ENCODE measurements at regions not wholly inside any gene's neighbourhood (a gene's known extent, or its start where the extent isn't known, plus 50 kb on each side); places are given as distances from the start of the nearest gene placed in this dataset.
A peak's percentile ranks its signal among the peaks of the same experiment; 100 is the strongest.

- H3K36me3 ChIP-seq (ENCODE audit: low read depth) = no peaks in the 10 kb centered on the region
- no peaks in the 10 kb centered on the region for H3K79me2 ChIP-seq (ENCODE audit: insufficient read depth)
- no peak overlapping the region for H3K4me2 ChIP-seq (ENCODE audit: unreplicated experiment)
- H3K27me3 ChIP-seq (replicated peaks; ENCODE audit: insufficient read depth) = no peaks in the 10 kb centered on the region
- TF ChIP-seq EZH2phosphoT487 (IDR thresholded peaks at IDR 0.05; ENCODE audit: insufficient read depth, low read depth) = no peak
- no peak for TF ChIP-seq EZH2 (IDR thresholded peaks at IDR 0.05; ENCODE audit: insufficient read depth, poor library complexity, severe bottlenecking)
- H3K9ac ChIP-seq = no peak overlapping the region
- H2AFZ ChIP-seq = no peak overlapping the region
- H3F3A ChIP-seq (ENCODE audit: insufficient read depth) = no peaks in the 10 kb centered on the region
- WGBS, 2 experiments (ENCODE audit: low coverage in 1 of 2, low lambda C conversion rate in 2 of 2, missing lambda C conversion rate in 2 of 2) = 92 to 97% methylated on average over 4 of the region's 4 CpGs
- no peak overlapping the region for H3K4me3 ChIP-seq
- in situ Hi-C loops (cut with MboI) = no loop called here
- no peaks in the 10 kb centered on the region for H3K9me3 ChIP-seq (ENCODE audit: low read depth)
- H3K4me1 ChIP-seq (ENCODE audit: insufficient read depth) = no peaks in the 10 kb centered on the region
- no peaks in the 10 kb centered on the region for H3K9me2 ChIP-seq (ENCODE audit: insufficient read depth)
- no peaks in the 10 kb centered on the region for H4K20me1 ChIP-seq (ENCODE audit: insufficient read depth)
- DNase-seq = no peak
- no peak overlapping the region for H3K27ac ChIP-seq
Observed at GRCh38 chr2:85956646-85957039, 67.9 kb upstream of the ST3GAL5 start.

- H3K9me2 ChIP-seq (ENCODE audit: insufficient read depth) = no peaks in the 10 kb centered on the region
- H3K27ac ChIP-seq = no peak overlapping the region
- H3K36me3 ChIP-seq (ENCODE audit: low read depth) = no peaks in the 10 kb centered on the region
- H2AFZ ChIP-seq = no peak overlapping the region
- H3K4me3 ChIP-seq = no peak overlapping the region
- H3K79me2 ChIP-seq (ENCODE audit: insufficient read depth) = no peaks in the 10 kb centered on the region
- H3K9me3 ChIP-seq (ENCODE audit: low read depth) = no peaks in the 10 kb centered on the region
- TF ChIP-seq EZH2 (IDR thresholded peaks at IDR 0.05; ENCODE audit: insufficient read depth, poor library complexity, severe bottlenecking) (no peak), EZH2phosphoT487 (IDR thresholded peaks at IDR 0.05; ENCODE audit: insufficient read depth, low read depth) (no peak)
- no peak for DNase-seq
- WGBS, 2 experiments (ENCODE audit: low coverage in 1 of 2, low lambda C conversion rate in 2 of 2, missing lambda C conversion rate in 2 of 2) = 83 to 85% methylated on average over 10 of the region's 10 CpGs
- in situ Hi-C loops (cut with MboI) = no loop called here
- H3K4me1 ChIP-seq (ENCODE audit: insufficient read depth) = no peaks in the 10 kb centered on the region
- no peaks in the 10 kb centered on the region for H3F3A ChIP-seq (ENCODE audit: insufficient read depth)
- H3K9ac ChIP-seq = no peak overlapping the region
- H3K4me2 ChIP-seq (ENCODE audit: unreplicated experiment) = no peak overlapping the region
- no peaks in the 10 kb centered on the region for H3K27me3 ChIP-seq (replicated peaks; ENCODE audit: insufficient read depth)
- no peaks in the 10 kb centered on the region for H4K20me1 ChIP-seq (ENCODE audit: insufficient read depth)
Observed at GRCh38 chr2:85954590-85955458, 66.0 kb upstream of the ST3GAL5 start.

- H2AFZ ChIP-seq = no peak overlapping the region
- no peak overlapping the region for H3K27ac ChIP-seq
- in situ Hi-C loops (cut with MboI) = no loop called here
- no peaks in the 10 kb centered on the region for H3K9me3 ChIP-seq (ENCODE audit: low read depth)
- TF ChIP-seq EZH2 (IDR thresholded peaks at IDR 0.05; ENCODE audit: insufficient read depth, poor library complexity, severe bottlenecking) = no peak
- no peak for TF ChIP-seq EZH2phosphoT487 (IDR thresholded peaks at IDR 0.05; ENCODE audit: insufficient read depth, low read depth)
- no peaks in the 10 kb centered on the region for H4K20me1 ChIP-seq (ENCODE audit: insufficient read depth)
- no peaks in the 10 kb centered on the region for H3K9me2 ChIP-seq (ENCODE audit: insufficient read depth)
- 77 to 81% methylated on average over 4 of the region's 4 CpGs for WGBS, 2 experiments (ENCODE audit: low coverage in 1 of 2, low lambda C conversion rate in 2 of 2, missing lambda C conversion rate in 2 of 2)
- H3K79me2 ChIP-seq (ENCODE audit: insufficient read depth) = no peaks in the 10 kb centered on the region
- H3K27me3 ChIP-seq (replicated peaks; ENCODE audit: insufficient read depth) = no peaks in the 10 kb centered on the region
- H3F3A ChIP-seq (ENCODE audit: insufficient read depth) = no peaks in the 10 kb centered on the region
- no peak overlapping the region for H3K9ac ChIP-seq
- no peaks in the 10 kb centered on the region for H3K4me1 ChIP-seq (ENCODE audit: insufficient read depth)
- no peak overlapping the region for H3K4me2 ChIP-seq (ENCODE audit: unreplicated experiment)
- no peak for DNase-seq
- no peaks in the 10 kb centered on the region for H3K36me3 ChIP-seq (ENCODE audit: low read depth)
- no peak overlapping the region for H3K4me3 ChIP-seq
Observed at GRCh38 chr2:85954192-85954589, 65.4 kb upstream of the ST3GAL5 start.

- Histone ChIP-seq H3K9me2 (ENCODE audit: insufficient read depth) (no peaks in the 10 kb centered on the region), H4K20me1 (ENCODE audit: insufficient read depth) (no peaks in the 10 kb centered on the region), H3K9me3 (ENCODE audit: low read depth) (no peaks in the 10 kb centered on the region), H3K27me3 (replicated peaks; ENCODE audit: insufficient read depth) (no peaks in the 10 kb centered on the region), H2AFZ (no peak overlapping the region), H3K4me1 (ENCODE audit: insufficient read depth) (no peaks in the 10 kb centered on the region), H3K9ac (no peak overlapping the region), H3K79me2 (ENCODE audit: insufficient read depth) (no peaks in the 10 kb centered on the region), H3K4me3 (no peak overlapping the region), H3F3A (ENCODE audit: insufficient read depth) (no peaks in the 10 kb centered on the region), H3K4me2 (ENCODE audit: unreplicated experiment) (no peak overlapping the region), H3K27ac (no peak overlapping the region), H3K36me3 (ENCODE audit: low read depth) (no peaks in the 10 kb centered on the region)
- TF ChIP-seq EZH2 (IDR thresholded peaks at IDR 0.05; ENCODE audit: insufficient read depth, poor library complexity, severe bottlenecking) = no peak
- TF ChIP-seq EZH2phosphoT487 (IDR thresholded peaks at IDR 0.05; ENCODE audit: insufficient read depth, low read depth) = no peak
- in situ Hi-C loops (cut with MboI) = no loop called here
- 41 to 60% methylated on average over 5 of the region's 5 CpGs for WGBS, 2 experiments (ENCODE audit: low coverage in 1 of 2, low lambda C conversion rate in 2 of 2, missing lambda C conversion rate in 2 of 2)
- DNase-seq = peak; percentile 35
Observed at GRCh38 chr2:85953476-85953875, 64.7 kb upstream of the ST3GAL5 start.

All from GM23248 (cell line).